Mammary epithelial cell (primary cell): ENCODE measurements at regions not wholly inside any gene's neighbourhood (a gene's known extent, or its start where the extent isn't known, plus 50 kb on each side); places are given as distances from the start of the nearest gene placed in this dataset.

Source experiments
- EZH2 ChIP-seq: IDR thresholded peaks from 2 replicates; pipeline ENCODE4 v1.6.1; 2012; ENCODE audit warnings: low read length, inconsistent platforms, borderline replicate concordance
- TF ChIP-seq, protein P1 (sequence below), 2 donors: IDR thresholded peaks in 1 of 2; conservative IDR thresholded peaks in 1 of 2; 2 replicates each; pipeline ENCODE4 v1.5.1; 2011 to 2012; ENCODE audit warnings: inconsistent platforms in 2 of 2, low read length in 2 of 2, mild to moderate bottlenecking in 2 of 2, control low read depth in 1 of 2, low read depth in 1 of 2; ENCODE audit not compliant: insufficient read depth in 1 of 2; ENCODE audit errors: extremely low read depth in 1 of 2

DNA sequence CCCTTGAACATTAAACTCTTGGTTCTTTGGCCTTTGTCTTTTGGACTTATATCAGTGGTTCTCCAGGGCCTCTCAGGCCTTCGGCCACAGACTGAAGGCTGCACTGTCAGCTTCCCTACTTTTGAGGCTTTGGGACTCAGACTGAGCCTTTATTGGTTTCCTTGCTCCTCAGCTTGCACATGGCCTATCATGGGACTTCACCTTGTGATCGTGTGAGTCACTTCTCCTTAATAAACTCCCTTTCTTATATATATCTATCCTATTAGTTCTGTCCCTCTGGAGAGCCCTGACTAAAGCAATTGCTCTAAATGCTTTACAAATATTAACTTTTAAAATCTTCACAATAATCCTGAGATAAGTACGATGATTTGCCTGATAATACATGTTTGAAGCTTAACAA, 353.6 kb upstream of the TRIB2 start:
- TF ChIP-seq, protein P1, sequence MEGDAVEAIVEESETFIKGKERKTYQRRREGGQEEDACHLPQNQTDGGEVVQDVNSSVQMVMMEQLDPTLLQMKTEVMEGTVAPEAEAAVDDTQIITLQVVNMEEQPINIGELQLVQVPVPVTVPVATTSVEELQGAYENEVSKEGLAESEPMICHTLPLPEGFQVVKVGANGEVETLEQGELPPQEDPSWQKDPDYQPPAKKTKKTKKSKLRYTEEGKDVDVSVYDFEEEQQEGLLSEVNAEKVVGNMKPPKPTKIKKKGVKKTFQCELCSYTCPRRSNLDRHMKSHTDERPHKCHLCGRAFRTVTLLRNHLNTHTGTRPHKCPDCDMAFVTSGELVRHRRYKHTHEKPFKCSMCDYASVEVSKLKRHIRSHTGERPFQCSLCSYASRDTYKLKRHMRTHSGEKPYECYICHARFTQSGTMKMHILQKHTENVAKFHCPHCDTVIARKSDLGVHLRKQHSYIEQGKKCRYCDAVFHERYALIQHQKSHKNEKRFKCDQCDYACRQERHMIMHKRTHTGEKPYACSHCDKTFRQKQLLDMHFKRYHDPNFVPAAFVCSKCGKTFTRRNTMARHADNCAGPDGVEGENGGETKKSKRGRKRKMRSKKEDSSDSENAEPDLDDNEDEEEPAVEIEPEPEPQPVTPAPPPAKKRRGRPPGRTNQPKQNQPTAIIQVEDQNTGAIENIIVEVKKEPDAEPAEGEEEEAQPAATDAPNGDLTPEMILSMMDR (conservative IDR thresholded peaks at IDR 0.05 in 1 of 2, IDR thresholded peaks at IDR 0.05 in 1 of 2; ENCODE audit: extremely low read depth in 1 of 2, insufficient read depth in 1 of 2, low read depth in 1 of 2, low read length in 2 of 2), result no peak
- TF ChIP-seq EZH2, result no peak
